ENCODE measurements at regions not wholly inside any gene's neighbourhood (a gene's known extent, or its start where the extent isn't known, plus 50 kb on each side); places are given as distances from the start of the nearest gene placed in this dataset.

DNA sequence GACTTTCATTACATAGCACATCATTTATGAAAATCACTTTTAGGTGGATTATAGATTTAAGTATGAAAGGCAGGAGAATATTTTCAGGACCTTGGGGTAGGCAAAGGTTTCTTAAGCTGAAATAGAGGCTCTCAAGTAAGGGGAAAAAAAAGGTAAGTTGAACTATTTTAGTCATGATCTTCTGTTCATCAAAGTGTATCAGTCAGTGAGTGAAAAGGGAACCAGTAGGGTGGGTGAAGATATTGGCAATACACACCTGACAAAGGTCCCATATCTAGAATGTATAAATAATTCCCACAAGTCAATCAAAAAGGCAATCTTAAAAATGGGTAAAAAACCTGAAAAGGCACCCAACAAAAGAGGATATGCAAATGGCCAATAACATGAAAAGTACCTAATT, 218.6 kb downstream of the KLF13 start:
- TF ChIP-seq NRF1 (conservative IDR thresholded peaks at IDR 0.05; ENCODE audit: low read depth, low read length) (no peak), POLR2AphosphoS5 (IDR thresholded peaks at IDR 0.05; ENCODE audit: low read length) (no peak), ZNF274 (IDR thresholded peaks at IDR 0.05; ENCODE audit: insufficient read depth, insufficient read length) (no peak), DPF2 (IDR thresholded peaks at IDR 0.05) (no peak), ASH2L (IDR thresholded peaks at IDR 0.05; ENCODE audit: borderline replicate concordance, low read depth) (no peak), POLR2A (IDR thresholded peaks at IDR 0.05; ENCODE audit: low read depth, low read length) (no peak), SMC3 (IDR thresholded peaks at IDR 0.05; ENCODE audit: borderline replicate concordance, low read length) (no peak), JUNB (IDR thresholded peaks at IDR 0.05) (no peak), MTA3 (IDR thresholded peaks at IDR 0.05; ENCODE audit: borderline replicate concordance, low read length) (no peak), HCFC1 (IDR thresholded peaks at IDR 0.05; ENCODE audit: low read length) (no peak), ESRRA (IDR thresholded peaks at IDR 0.05; ENCODE audit: low read length) (no peak)
- TF ChIP-seq, protein P1, sequence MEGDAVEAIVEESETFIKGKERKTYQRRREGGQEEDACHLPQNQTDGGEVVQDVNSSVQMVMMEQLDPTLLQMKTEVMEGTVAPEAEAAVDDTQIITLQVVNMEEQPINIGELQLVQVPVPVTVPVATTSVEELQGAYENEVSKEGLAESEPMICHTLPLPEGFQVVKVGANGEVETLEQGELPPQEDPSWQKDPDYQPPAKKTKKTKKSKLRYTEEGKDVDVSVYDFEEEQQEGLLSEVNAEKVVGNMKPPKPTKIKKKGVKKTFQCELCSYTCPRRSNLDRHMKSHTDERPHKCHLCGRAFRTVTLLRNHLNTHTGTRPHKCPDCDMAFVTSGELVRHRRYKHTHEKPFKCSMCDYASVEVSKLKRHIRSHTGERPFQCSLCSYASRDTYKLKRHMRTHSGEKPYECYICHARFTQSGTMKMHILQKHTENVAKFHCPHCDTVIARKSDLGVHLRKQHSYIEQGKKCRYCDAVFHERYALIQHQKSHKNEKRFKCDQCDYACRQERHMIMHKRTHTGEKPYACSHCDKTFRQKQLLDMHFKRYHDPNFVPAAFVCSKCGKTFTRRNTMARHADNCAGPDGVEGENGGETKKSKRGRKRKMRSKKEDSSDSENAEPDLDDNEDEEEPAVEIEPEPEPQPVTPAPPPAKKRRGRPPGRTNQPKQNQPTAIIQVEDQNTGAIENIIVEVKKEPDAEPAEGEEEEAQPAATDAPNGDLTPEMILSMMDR (IDR thresholded peaks at IDR 0.05 in 2 of 3, conservative IDR thresholded peaks at IDR 0.05 in 1 of 3; ENCODE audit: control insufficient read depth in 2 of 3, extremely low read depth in 1 of 3, insufficient read depth in 1 of 3, low read depth in 3 of 3, low read length in 3 of 3) = no peak

Data from GM12878 (cell line).